HepG2 (cell line): ENCODE measurements at regions not wholly inside any gene's neighbourhood (a gene's known extent, or its start where the extent isn't known, plus 50 kb on each side); places are given as distances from the start of the nearest gene placed in this dataset.

Source experiments
- ATAC-seq: fragments of 200-7000 bp; cut with Tn5 transposase; 3 replicates; pipeline ENCODE4 v1.9.1; 2020; ENCODE audit warnings: mild to moderate bottlenecking, moderate library complexity
- BruUV-seq: library from RNA; stranded (reverse); fragments of 400-500 nt; replicated peaks from 2 replicates; lab custom pipeline; 2021; lab: Mats Ljungman, UMichigan
- CTCF ChIA-PET: fragments of 300-600 bp; formaldehyde crosslinking; extraction: SDS; loops from one replicate; lab custom pipeline; 2021; ENCODE audit warnings: low total read pairs, inconsistent platforms, low intra/inter-chr PET ratio; lab: Yijun Ruan, JAX
- POLR2A ChIA-PET: fragments of 350-600 bp; sonication (Branson Sonifier 250); formaldehyde crosslinking; loops from one replicate; lab custom pipeline; 2020; ENCODE audit warnings: antibody characterized with exemption, inconsistent platforms; lab: Yijun Ruan, JAX
- DNase-seq: peaks from one replicate; pipeline ENCODE4 v3.0.0-alpha.2; 2015; ENCODE audit warnings: low spot score
- FAIRE-seq: peaks from 3 replicates; lab custom pipeline; 2011; peaks lifted over from hg19 to GRCh38; lab: Jason Lieb, UNC
- H2AFZ ChIP-seq: one replicate; pipeline ENCODE4 v1.6.1; 2011; ENCODE audit warnings: low read length, inconsistent platforms
- H3K27ac ChIP-seq: fragments of 300-600 bp; 3 replicates; pipeline ENCODE4 v1.8.0; 2011; ENCODE audit warnings: mixed run types, mild to moderate bottlenecking, mixed read lengths, low read length, inconsistent platforms; ENCODE audit not compliant: insufficient read depth; ENCODE audit errors: extremely low read length
- H3K27me3 ChIP-seq, 2 experiments: fragments of 200-600 bp in 1 of 2; 2 replicates in 1 of 2; 3 replicates in 1 of 2; pipeline versions ENCODE4 v1.6.0 to v1.8.0; 2011; ENCODE audit warnings: low read length in 2 of 2, mild to moderate bottlenecking in 2 of 2, moderate library complexity in 2 of 2, inconsistent platforms in 1 of 2; ENCODE audit not compliant: insufficient read depth in 2 of 2, control insufficient read depth in 1 of 2
- H3K36me3 ChIP-seq, 2 experiments: fragments of 200-600 bp in 1 of 2; replicated peaks in 1 of 2; 2 replicates in 1 of 2; 3 replicates in 1 of 2; pipeline versions ENCODE4 v1.5.1 to v1.8.0; 2011; ENCODE audit warnings: low read length in 2 of 2, inconsistent platforms in 1 of 2; ENCODE audit not compliant: insufficient read depth in 2 of 2, control insufficient read depth in 1 of 2
- H3K4me1 ChIP-seq: 2 replicates; pipeline ENCODE4 v1.5.1; 2012; ENCODE audit warnings: low read length, inconsistent platforms; ENCODE audit not compliant: insufficient read depth
- H3K4me2 ChIP-seq: 2 replicates; pipeline ENCODE4 v1.6.0; 2011; ENCODE audit warnings: low read depth, low read length, inconsistent platforms
- H3K4me3 ChIP-seq, 3 experiments: fragments of 200-600 bp in 1 of 3; sonication (generic), shearing (Covaris generic) in 1 of 3; replicated peaks in 1 of 3; 2 replicates each; pipeline ENCODE4 v1.5.1; 2011 to 2016; ENCODE audit warnings: low read length in 3 of 3, inconsistent platforms in 2 of 3, low read depth in 2 of 3, mild to moderate bottlenecking in 2 of 3, control low read depth in 1 of 3, mixed read lengths in 1 of 3; ENCODE audit not compliant: insufficient read depth in 1 of 3
- H3K79me2 ChIP-seq: one replicate; pipeline ENCODE4 v1.6.1; 2011; ENCODE audit warnings: low read length, inconsistent platforms; ENCODE audit not compliant: insufficient read depth
- H3K9ac ChIP-seq: 2 replicates; pipeline ENCODE4 v1.6.0; 2011; ENCODE audit warnings: mild to moderate bottlenecking, low read depth, low read length, inconsistent platforms; ENCODE audit not compliant: insufficient read depth
- H3K9me3 ChIP-seq: 2 replicates; pipeline ENCODE4 v1.5.1; 2012; ENCODE audit warnings: mild to moderate bottlenecking, low read length
- H4K20me1 ChIP-seq: 2 replicates; pipeline ENCODE4 v1.6.0; 2011; ENCODE audit warnings: inconsistent platforms, mild to moderate bottlenecking, low read length, moderate library complexity; ENCODE audit not compliant: insufficient read depth
- CHD4 ChIP-seq: fragments of 200-600 bp; sonication (generic); IDR thresholded peaks from 2 replicates; pipeline ENCODE4 v1.7.0; 2017; ENCODE audit warnings: mild to moderate bottlenecking, low read length, borderline replicate concordance
- GTF3A ChIP-seq: sonication (generic); formaldehyde crosslinking; conservative IDR thresholded peaks from 2 replicates; pipeline ENCODE4 v1.4.0; 2020; ENCODE audit warnings: mild to moderate bottlenecking, missing genetic modification reagents
- MIXL1 ChIP-seq: IDR thresholded peaks from 2 replicates; pipeline ENCODE4 v1.6.1; 2016
- NCOR1 ChIP-seq: fragments of 200-600 bp; sonication (generic); IDR thresholded peaks from 2 replicates; pipeline ENCODE4 v1.7.0; 2017; ENCODE audit warnings: antibody characterized with exemption, low read length, borderline replicate concordance
- POLR2AphosphoS5 ChIP-seq: IDR thresholded peaks from 2 replicates; pipeline ENCODE4 v1.6.1; 2012; ENCODE audit warnings: low read depth, low read length
- RXRA ChIP-seq: sonication (generic); formaldehyde crosslinking; IDR thresholded peaks from 2 replicates; pipeline ENCODE4 v1.5.1; 2020; ENCODE audit warnings: missing genetic modification reagents
- SETDB1 ChIP-seq: sonication (generic); formaldehyde crosslinking; IDR thresholded peaks from 2 replicates; pipeline ENCODE4 v1.5.1; 2020; ENCODE audit warnings: missing genetic modification reagents, mild to moderate bottlenecking, borderline replicate concordance
- ZFP1 ChIP-seq: IDR thresholded peaks from 2 replicates; pipeline ENCODE4 v1.6.1; 2016
- ZNF121 ChIP-seq: sonication (generic); formaldehyde crosslinking; IDR thresholded peaks from 2 replicates; pipeline ENCODE4 v1.5.0; 2020; ENCODE audit warnings: mild to moderate bottlenecking, missing genetic modification reagents
- ZNF547 ChIP-seq: sonication (generic); formaldehyde crosslinking; IDR thresholded peaks from 2 replicates; pipeline ENCODE4 v1.5.1; 2020; ENCODE audit warnings: mild to moderate bottlenecking, missing genetic modification reagents
- ZNF652 ChIP-seq: IDR thresholded peaks from 2 replicates; pipeline ENCODE4 v1.6.1; 2016; ENCODE audit warnings: low read depth, borderline replicate concordance
- ZNF724P ChIP-seq: sonication (generic); formaldehyde crosslinking; IDR thresholded peaks from 2 replicates; pipeline ENCODE4 v1.8.0; 2022; ENCODE audit warnings: missing genetic modification reagents, borderline replicate concordance
- WGBS: methylation state at CpG from one replicate; pipeline ENCODE4 v1.1.6; 2017; ENCODE audit warnings: low lambda C conversion rate; 5-methylcytosine and 5-hydroxymethylcytosine counted together
- in situ Hi-C: cut with HindIII; loops from 2 replicates; pipeline ENCODE4 v1.10.0; 2017; ENCODE audit warnings: low pct_unique_long_range_greater_than_20kb; ENCODE audit not compliant: extremely low pct_ligation_motif_present
- intact Hi-C: fragments of 100-400 bp; cut with micrococcal nuclease; formaldehyde crosslinking; loops from one replicate; pipeline ENCODE4 v1.10.0; 2022; ENCODE audit not compliant: unreplicated experiment
- TF ChIP-seq, protein P1 (sequence below): sonication (generic); formaldehyde crosslinking; IDR thresholded peaks from 2 replicates; pipeline ENCODE4 v1.9.0; 2021; ENCODE audit warnings: missing genetic modification reagents, borderline replicate concordance
- TF ChIP-seq, protein P2 (sequence below): sonication (generic); formaldehyde crosslinking; IDR thresholded peaks from 2 replicates; pipeline ENCODE4 v1.5.1; 2020; ENCODE audit warnings: mild to moderate bottlenecking, missing genetic modification reagents, moderate library complexity
- TF ChIP-seq, protein P3 (sequence below): sonication (generic); formaldehyde crosslinking; IDR thresholded peaks from 2 replicates; pipeline ENCODE4 v1.8.0; 2022; ENCODE audit warnings: mild to moderate bottlenecking, missing genetic modification reagents, moderate library complexity

DNA sequence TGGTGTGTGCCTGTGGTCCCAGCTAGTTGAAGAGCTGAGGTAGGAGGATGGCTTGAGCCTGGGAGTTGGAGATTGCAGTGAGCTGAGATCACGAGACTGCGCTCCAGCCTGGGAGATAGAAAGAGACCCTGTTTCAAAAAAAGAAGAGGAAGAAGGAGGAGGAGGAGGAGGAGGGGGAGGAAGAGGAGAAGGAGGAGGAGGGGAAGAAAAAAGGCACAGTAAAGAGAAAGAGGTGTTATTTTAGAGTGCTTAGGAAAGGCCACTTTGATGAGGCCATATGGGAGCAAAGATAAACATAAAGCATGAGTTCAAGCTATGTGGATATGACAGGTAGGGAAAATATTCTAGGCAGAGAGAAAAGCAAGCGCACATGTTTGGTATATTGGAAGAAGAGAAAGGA lies 154.1 kb upstream of the BTG1 start (continued):
- TF ChIP-seq, protein P1, sequence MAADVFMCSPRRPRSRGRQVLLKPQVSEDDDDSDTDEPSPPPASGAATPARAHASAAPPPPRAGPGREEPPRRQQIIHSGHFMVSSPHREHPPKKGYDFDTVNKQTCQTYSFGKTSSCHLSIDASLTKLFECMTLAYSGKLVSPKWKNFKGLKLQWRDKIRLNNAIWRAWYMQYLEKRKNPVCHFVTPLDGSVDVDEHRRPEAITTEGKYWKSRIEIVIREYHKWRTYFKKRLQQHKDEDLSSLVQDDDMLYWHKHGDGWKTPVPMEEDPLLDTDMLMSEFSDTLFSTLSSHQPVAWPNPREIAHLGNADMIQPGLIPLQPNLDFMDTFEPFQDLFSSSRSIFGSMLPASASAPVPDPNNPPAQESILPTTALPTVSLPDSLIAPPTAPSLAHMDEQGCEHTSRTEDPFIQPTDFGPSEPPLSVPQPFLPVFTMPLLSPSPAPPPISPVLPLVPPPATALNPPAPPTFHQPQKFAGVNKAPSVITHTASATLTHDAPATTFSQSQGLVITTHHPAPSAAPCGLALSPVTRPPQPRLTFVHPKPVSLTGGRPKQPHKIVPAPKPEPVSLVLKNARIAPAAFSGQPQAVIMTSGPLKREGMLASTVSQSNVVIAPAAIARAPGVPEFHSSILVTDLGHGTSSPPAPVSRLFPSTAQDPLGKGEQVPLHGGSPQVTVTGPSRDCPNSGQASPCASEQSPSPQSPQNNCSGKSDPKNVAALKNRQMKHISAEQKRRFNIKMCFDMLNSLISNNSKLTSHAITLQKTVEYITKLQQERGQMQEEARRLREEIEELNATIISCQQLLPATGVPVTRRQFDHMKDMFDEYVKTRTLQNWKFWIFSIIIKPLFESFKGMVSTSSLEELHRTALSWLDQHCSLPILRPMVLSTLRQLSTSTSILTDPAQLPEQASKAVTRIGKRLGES (CRISPR knock-in tag): no peak

DNA sequence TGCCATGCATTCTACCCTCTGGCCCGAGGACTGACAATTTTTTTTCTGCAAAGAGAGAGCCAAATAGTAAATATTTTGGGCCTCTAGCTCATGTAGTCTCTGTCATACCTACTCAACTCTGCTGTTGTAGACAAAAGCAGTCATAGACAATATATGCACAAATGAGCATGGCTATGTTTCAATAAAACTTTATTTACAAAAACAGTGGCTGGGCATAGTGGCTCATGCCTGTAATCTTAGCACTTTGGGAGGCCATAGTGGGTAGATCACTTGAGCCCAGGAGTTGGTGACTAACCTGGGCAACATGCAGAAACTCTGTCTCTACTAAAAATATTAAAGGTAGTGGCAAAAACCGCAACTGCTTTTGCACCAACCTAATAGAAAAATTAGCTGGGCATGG lies 153.7 kb upstream of the BTG1 start:
- no peak for FAIRE-seq
- CTCF ChIA-PET: no interaction called here
- 0% methylated on average over 2 of the region's 2 CpGs for WGBS

More for the DNA sequence above, 153.7 kb upstream of the BTG1 start:
- no peak for ATAC-seq
- no TSS peak for BruUV-seq
- in situ Hi-C loops: no loop called here
- TF ChIP-seq, protein P2, sequence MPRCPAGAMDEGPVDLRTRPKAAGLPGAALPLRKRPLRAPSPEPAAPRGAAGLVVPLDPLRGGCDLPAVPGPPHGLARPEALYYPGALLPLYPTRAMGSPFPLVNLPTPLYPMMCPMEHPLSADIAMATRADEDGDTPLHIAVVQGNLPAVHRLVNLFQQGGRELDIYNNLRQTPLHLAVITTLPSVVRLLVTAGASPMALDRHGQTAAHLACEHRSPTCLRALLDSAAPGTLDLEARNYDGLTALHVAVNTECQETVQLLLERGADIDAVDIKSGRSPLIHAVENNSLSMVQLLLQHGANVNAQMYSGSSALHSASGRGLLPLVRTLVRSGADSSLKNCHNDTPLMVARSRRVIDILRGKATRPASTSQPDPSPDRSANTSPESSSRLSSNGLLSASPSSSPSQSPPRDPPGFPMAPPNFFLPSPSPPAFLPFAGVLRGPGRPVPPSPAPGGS (CRISPR knock-in tag): no peak
- TF ChIP-seq MIXL1 (CRISPR knock-in tag) (no peak), ZNF547 (CRISPR knock-in tag) (no peak), GTF3A (CRISPR knock-in tag) (no peak), NCOR1 (no peak), CHD4 (no peak), SETDB1 (no peak), ZNF652 (CRISPR knock-in tag) (no peak), ZNF121 (CRISPR knock-in tag) (no peak), ZNF724P (CRISPR knock-in tag) (no peak), RXRA (CRISPR knock-in tag) (no peak), POLR2AphosphoS5 (no peak), ZFP1 (CRISPR knock-in tag) (no peak)
- TF ChIP-seq, protein P3, sequence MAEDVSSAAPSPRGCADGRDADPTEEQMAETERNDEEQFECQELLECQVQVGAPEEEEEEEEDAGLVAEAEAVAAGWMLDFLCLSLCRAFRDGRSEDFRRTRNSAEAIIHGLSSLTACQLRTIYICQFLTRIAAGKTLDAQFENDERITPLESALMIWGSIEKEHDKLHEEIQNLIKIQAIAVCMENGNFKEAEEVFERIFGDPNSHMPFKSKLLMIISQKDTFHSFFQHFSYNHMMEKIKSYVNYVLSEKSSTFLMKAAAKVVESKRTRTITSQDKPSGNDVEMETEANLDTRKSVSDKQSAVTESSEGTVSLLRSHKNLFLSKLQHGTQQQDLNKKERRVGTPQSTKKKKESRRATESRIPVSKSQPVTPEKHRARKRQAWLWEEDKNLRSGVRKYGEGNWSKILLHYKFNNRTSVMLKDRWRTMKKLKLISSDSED: no peak
- TF ChIP-seq, protein P1 (CRISPR knock-in tag): no peak
- intact Hi-C loops: no loop called here
- H3K4me1 ChIP-seq: no peaks in the 10 kb centered on the region
- no peak overlapping the region for H3K27ac ChIP-seq
- H3K79me2 ChIP-seq: no peaks in the 10 kb centered on the region
- H2AFZ ChIP-seq: no peak overlapping the region
- no peak overlapping the region for H3K9ac ChIP-seq
- DNase-seq: no peak
- POLR2A ChIA-PET: no interaction called here
- H4K20me1 ChIP-seq: no peaks in the 10 kb centered on the region
- H3K36me3 ChIP-seq: no peaks in the 10 kb centered on the region
- H3K27me3 ChIP-seq: no peaks in the 10 kb centered on the region
- H3K4me2 ChIP-seq: no peak overlapping the region
- H3K4me3 ChIP-seq: no peak overlapping the region
- no peaks in the 10 kb centered on the region for H3K9me3 ChIP-seq
